ENCODE measurements at regions not wholly inside any gene's neighbourhood (a gene's known extent, or its start where the extent isn't known, plus 50 kb on each side); places are given as distances from the start of the nearest gene placed in this dataset.

GRCh38 chr4:53859305-53859704, 205.1 kb downstream of the CHIC2 start:
- TF ChIP-seq EZH2 (IDR thresholded peaks at IDR 0.05; ENCODE audit: borderline replicate concordance) (no peak), EZH2phosphoT487 (IDR thresholded peaks at IDR 0.05; ENCODE audit: low read depth, severe bottlenecking, unreplicated experiment) (no peak), CTCF (IDR thresholded peaks at IDR 0.05; ENCODE audit: poor library complexity) (no peak)

Data from hepatocyte (in vitro differentiated cells).